Left forelimb (tissue), 1 donor: ENCODE measurements at regions not wholly inside any gene's neighbourhood (a gene's known extent, or its start where the extent isn't known, plus 50 kb on each side); places are given as distances from the start of the nearest gene placed in this dataset.
"Not testable (repeated sequence)": the region's sequence is repeated elsewhere in the genome, so short reads cannot be mapped to it uniquely, and the experiment has no call there.

Experiments used
- DNase-seq: peaks from one replicate; pipeline ENCODE4 v3.0.0-alpha.2; 2018; ENCODE audit warnings: low spot score

DNA sequence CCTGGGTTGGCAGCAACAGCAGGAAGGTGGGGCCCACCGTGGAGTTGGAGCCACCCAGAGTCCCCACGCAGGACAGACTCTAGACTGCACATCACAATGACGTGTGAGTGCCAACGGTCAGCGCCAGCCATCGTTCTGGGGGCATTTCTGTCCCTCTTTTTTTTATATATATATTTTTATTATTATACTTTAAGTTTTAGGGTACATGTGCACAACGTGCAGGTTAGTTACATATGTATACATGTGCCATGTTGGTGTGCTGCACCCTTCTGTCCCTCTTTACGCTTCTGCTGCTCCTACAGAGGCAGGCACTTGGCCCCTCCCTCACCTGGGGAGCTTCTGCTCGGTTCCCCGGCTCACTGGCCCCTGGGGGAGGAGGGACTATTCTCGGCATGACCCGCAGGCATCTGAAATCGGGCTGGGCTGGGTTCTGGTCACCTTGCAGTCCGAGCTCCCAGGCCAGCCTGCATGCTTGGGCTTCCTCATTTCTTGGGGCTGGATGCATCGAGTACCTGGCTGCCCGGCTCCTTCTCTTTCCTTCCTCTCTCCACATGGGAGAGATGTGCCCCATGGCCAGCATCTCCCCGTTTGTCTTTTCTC is 787.4 kb downstream of the TBC1D22A start:
- DNase-seq = no peak

DNA sequence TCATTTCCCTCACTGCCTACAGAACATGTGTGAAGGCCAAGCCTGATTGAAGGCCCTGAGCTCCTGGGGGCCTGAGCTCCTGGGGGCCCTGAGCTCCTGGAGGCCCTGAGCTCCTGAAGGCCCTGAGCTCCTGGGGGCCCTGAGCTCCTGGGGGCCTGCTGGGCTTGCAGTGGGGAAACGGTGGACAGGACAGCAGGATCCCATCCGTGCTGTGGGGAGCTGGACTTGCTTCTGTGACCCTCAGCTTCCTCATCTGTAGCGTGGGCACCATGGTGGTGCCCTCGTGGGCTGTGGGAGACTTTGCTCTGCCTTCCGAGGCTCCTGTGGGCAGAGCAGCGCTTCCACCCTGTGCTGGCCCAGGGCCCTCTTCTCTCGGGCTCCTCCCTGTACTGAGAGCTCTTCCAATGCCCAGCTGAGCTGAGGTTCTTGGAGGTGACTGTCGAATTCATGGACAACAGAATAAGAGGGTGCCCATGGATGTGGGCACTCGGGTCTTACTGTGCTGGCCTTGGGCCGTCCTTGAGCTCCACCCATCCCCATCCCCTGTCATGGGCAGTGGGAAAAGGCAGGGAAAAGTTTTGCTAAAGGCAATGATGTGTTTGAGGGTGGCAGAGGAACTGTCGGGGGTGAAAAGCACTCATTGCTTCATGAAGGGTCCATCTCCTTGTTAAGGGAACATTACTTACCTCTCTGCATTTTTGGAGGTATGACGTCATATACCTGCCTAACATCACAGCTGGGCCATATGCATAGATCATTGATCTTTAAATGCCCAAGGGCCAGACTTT is 786.7 kb downstream of the TBC1D22A start:
- no peak for DNase-seq

DNA sequence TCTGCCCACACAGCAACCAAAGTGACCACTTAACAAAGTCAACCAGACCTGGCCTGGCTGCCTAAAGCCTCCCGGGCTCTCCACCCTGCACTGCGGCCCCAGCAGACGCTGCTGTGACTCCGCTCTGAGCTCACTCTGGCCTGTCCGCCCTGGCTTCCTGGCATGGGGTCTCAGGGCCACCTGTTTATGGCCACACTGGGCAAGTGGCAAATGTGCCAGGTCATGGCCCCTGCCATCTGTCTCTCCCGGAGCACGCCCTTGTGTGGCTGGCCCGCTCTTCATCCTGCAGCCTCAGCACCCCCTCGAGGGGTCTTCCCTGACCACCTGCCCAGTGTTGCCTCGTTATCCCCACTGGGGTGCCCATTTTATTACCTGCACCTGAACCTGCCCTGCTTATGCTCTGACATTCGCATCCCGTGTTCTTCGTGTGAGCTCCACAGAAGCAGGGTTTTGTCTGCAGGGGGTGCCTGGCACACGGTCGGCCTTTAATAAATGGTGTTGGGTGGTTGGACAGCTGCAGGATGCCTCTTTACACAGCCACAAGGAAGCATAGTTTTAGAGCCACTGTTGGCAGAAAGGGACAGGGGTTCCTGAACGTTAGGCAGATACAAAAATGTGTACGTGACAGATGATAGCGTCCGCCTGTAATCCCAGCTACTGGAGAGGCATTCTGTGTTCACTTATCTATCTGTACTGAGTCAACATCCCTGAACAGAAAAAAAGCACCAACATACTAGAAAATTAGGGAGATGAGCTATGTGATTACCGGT is 785.6 kb downstream of the TBC1D22A start:
- DNase-seq = no peak

DNA sequence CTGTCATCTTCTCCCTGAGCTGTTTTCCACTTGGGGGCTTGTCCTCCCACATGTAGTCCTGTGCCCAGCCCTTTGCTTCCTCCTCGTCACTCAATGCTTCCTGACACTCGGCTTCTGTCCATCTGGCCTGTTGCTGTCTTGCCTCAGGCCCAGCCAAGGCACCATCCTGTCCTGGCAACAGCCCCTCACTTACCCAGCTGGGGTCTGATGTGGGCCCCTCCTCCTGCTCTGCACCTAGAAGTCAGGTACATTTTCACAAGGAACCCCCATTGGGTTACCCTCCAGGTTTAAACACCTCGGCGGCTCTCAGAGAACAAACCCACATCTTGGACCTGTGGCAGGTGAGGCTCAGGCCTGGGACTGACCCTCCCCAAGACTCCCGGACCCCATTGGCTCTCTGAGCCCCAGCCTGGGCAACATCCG is 784.8 kb downstream of the TBC1D22A start:
- no peak for DNase-seq

DNA sequence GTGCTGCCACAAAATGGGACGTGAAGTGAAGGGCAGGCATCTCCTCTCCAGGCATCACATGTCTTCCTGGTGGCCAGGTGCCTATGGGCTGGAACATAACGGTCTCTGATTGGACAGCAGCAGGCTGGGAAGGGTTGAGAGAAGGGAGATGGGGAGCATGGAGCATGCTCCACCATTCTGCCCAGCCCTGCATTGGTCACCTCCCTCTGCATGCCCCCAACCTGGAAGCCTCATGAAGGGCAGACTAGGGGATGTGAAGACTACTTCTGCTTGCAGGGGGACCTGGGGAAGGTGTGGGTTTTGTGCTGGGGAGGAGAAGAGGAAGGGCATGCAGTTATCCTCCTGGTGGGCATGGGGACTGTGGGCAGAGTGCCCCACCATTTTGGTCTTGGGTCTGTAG is 782.2 kb downstream of the TBC1D22A start:
- DNase-seq = no peak

DNA sequence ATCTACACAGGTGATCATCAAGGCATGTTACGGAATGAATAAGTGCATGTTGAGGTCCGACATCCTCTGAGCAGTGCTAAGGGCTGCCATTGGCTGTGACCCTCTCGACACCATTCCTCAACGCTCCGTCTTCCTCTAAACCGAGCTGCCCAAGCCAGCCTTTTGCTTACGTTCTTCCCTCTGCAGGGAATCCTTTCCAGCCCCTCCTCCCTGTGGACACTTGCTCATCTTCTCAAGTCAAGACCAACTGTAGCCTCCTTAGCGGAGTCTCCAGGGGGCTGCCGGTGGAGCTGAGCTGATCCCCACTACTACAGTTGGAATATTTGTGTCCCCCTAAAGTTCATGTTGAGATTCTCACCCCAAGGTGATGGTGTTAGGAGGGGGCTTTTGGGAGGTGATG is 781.0 kb downstream of the TBC1D22A start:
- no peak for DNase-seq

DNA sequence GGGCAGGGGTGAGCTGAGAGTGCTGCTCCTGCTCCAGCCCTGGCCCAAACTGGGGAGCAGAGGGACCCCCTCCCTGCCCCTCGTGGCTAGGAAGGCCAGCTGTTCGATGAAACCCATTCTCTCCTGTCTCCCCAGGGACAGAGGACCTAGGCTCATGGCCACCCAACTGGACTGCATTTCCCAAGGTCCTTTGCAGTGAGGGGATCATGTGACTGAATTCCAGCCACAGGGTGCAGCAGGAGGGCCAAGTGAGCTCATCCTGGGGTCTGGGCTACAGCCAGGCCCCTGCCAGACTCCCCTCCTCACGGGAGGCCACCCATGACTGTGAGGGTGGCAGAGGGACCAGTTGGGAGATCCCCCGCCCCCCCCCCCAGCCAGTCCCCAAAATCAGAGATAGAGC is 777.6 kb downstream of the TBC1D22A start:
- no peak for DNase-seq

DNA sequence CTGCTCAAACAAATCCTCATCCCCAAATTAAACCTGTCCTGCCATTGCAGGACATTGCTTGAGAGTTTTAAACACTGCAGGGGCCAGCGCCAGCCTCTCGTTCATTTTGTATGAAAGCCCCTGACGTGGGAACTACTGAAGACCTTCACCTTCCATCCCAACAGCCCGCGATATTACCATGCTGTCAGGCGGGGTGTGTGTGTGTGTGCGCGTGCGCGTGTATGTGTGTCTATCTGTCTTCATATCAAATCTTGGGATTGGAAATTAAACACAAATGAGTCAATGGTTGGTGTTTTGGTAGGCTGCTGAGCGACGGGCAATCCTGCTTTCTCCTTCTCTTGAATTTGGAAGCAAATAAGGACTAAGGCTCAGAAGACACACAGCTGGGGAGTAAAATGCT is 776.9 kb downstream of the TBC1D22A start:
- no peak for DNase-seq

DNA sequence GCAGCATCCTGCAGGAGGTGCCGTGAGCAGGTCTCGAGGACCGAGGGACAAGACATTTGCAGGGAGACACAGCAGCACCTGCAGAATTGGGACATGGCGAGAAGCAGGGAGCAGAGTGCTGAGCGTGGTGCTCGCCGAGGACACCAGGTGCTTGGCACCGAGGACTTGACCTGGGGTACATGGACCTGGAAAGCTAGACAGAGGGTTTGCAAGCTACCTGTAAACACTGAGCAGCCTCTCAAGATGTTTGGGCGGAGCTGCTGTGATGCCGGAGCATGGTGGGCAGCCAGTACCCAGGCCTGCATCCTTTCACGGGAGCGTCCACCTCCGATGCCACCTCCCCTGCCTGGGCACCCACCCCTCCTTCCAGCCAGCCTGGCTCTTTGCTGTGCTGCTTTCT is 773.2 kb downstream of the TBC1D22A start:
- DNase-seq = no peak

DNA sequence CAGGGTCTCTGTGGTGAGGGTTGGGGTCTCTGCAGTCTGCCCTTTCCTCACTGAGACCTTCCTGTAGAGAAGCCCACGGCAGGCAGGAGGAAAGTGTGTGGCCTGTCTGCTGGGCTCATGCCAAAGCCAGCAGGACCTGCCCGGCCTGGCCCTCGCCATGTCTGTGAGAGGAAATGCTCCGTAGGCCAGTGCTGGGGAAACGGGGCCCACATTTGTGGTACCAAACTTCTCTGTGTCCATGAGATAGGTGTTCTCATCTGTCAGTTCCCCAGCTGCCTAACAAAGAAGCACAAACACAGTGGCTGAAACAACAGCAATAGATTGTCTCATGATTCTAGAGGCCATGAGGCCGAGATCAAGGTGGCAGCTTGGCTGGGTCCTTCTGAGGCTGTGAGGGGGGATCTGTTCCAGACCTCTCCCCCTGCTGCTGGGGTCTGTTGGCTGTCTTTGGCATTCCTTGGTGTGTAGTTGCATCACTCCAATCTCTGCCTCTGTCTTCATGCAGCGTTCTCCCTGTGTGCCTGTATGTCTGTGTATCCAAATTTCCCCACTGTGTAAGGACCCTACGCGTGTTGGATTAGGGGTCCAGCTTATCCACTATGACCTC is 772.5 kb downstream of the TBC1D22A start:
- DNase-seq = no peak

DNA sequence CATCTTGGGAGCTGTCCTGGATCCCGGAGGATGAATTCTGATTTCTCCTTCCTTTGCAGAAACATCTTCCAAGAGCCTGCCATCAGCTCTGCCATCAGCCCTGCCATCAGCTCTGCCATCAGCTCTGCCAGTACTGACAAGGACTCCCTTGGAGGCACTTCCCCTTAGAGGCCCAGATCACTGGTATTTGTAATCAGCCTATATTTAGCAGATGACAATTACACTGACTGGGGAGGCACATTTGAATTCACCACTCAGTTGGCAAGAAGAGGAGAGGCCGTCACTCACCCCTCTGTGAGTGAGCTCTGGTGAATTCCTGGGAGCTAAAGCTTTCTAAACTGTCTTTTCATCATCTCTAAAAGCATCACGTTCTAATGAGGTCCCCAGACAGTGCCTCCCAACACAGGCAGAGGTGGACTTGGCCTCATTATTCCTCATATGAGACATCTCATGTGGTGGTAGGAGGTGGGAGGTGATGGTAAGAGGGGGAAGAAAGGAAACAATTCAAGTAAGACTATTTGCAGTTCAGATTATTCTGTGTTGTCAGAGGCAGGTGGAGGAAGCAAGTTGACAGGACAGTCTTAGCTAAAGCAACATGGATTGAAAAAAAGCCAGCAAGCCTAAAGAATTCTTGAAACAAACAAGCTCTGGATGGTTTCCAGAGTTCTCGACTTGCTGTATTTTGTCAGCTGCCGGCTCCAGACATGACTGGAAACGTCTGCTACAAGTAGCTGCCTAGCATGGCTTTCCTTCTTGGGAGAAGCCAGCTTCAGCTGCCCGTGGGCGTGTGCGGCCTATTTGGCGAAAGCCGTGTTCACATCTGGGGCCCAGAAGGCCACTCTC is 771.7 kb downstream of the TBC1D22A start:
- no peak for DNase-seq

DNA sequence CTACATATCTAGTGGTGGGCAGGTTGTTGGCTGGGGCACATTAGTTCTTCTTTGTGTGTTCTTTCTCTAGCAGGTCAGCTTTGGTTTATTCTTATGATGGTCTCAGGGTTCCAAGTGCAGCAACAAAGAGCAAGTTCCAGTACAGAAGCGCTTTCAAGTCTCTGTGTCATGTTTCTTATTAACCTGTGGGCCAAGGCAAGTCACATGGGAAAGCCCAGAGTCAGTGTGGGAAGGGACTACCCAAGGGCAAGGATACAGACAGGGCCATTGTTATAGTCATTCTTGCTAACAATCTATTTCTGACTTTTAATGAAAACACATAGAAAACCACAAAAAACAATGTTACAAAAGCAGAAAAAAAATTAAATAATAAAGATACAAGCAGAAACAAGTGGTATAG is 754.6 kb downstream of the TBC1D22A start:
- DNase-seq = no peak

DNA sequence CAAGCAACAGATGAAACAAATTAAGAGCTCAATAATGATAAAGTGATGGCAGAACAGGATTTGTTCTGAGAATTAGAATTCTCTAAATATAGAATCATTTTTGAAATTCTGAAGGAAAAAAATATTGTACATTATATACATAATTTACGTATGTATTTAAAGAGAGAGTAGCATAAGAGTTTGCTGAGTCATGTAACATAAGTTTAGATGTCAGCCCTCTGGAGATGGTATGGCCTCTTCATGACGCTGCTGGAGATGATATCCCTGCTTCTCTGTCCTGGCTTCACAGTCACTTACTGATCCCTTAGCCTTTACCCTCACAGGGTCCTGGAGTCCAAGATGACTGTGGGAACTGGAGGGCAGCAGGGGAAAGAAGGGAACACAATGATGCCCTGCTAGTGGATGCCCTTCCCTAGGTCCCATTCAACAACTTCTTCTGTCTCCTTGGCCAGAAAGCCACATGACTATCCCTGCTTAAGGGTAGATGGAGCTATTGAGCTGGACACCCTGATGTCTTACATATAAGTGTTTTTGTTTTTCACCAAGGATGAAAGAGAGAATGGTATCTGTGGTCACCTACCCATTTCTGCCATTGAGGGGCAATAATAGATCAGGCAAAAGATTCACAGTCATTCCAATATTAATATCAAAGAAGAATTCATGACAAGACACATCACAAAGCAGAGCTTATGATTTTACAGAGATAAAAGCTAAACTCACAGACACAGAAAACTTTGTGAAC is 753.1 kb downstream of the TBC1D22A start:
- DNase-seq = no peak

DNA sequence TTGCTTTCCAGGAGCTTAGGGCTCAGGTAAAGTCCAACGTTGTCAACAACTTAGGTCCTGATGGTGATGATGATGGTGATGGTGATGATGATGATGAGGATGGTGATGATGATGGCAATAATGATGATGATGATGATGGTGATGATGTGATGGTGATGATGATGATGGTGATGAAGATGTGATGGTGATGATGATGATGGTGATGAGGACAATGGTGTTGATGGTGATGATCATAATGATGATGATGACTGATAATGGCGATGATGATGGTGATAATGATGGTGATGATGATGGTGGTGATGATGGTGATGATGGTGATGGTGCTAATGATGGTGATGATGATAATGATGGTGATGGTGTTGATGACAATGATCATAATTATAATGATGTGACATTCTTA is 750.2 kb downstream of the TBC1D22A start:
- no peak for DNase-seq

DNA sequence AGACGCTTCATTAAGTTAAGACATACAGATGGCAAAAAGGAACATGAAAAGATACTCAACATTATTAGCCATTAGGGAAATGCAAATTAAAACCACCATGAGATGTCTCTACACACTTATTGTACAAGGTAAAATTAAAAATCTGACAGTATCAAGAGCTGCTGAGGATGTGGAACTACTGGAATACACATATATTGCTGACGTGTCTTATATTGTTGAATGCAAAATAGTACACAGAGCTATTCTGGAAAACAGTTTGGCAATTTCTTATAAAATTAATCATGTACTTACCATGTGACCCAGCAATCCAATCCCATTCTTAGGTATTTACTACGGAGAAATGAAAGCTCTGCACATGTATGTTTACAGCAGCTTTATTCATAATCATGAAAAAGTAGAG is 742.5 kb downstream of the TBC1D22A start:
- no peak for DNase-seq

DNA sequence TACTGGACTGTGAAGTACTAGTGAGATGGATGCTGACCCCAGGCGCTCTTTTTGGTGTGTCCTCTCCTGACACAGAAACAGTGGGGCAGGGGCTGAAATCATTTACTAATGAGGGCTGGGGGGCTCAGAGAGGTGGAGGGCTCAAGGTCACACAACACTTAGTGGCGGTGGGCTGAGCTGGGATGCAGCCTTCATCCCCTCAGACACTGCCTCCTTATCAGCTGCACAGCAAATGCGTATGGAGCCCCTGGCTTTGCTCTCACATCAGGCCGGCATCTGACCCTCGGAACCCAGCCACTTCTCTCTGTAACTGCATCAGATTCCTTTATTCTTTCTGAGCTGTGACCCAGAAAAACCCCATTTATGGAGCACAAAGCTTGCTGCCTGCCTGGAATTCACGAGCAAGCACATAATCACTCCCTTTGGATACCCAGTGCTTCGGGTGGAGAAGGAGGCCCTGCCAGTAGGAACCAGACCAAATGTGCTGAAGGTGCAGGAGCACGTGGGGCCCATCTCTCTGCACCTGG is 736.6 kb downstream of the TBC1D22A start:
- no peak for DNase-seq

DNA sequence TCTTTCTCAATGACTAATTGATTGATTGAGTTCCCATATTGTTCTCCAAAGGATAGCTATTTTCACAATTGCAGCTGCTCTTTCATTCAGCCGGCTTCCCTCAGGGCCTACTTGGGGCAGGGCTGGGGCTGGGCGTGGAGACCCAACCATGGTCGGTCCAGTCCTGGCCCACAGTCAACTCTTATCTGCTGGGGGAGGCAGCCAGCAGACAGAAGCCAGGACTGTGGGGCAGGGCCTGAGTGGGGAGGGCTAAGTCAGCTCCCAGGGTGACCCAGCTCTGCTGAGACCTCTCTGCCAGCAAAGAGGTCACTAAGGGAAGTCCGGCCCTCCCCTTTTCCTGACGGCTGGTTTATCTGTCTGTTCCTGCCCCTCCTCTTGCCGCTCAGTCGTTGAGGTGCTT is 735.2 kb downstream of the TBC1D22A start:
- DNase-seq = no peak

DNA sequence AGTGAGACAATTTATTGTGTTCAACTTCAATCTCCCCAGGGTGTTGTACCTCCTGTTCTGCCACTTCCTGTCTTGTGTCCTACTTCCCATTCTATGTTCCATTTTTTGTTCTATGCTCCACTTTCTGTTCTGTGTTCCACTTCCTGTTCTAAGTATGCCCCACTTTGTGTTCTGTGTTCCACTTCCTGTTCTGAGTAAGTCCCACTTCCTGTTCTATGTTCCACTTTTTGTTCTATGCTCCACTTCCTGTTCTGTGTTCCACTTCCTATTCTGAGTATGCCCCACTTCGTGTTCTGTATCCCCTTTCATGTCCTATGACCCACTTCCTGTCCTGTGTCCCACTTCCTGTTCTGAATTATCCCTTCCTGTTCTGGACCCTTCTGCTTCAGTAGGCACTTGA is 732.7 kb downstream of the TBC1D22A start:
- no peak for DNase-seq

DNA sequence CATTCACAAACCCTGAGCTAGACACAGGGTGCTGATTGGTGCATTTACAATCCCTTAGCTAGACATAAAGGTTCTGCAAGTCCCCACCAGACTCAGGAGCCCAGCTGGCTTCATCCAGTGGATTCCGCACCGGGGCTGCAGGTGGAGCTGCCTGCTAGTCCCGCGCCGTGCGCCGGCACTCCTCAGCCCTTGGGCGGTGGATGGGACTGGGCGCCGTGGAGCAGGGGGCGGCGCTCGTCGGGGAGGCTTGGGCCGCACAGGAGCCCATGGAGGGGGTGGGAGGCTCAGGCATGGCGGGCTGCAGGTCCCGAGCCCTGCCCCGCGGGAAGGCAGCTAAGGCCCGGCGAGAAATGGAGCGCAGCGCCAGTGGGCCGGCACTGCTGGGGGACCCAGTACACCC is 725.7 kb downstream of the TBC1D22A start:
- not testable (repeated sequence) for DNase-seq

DNA sequence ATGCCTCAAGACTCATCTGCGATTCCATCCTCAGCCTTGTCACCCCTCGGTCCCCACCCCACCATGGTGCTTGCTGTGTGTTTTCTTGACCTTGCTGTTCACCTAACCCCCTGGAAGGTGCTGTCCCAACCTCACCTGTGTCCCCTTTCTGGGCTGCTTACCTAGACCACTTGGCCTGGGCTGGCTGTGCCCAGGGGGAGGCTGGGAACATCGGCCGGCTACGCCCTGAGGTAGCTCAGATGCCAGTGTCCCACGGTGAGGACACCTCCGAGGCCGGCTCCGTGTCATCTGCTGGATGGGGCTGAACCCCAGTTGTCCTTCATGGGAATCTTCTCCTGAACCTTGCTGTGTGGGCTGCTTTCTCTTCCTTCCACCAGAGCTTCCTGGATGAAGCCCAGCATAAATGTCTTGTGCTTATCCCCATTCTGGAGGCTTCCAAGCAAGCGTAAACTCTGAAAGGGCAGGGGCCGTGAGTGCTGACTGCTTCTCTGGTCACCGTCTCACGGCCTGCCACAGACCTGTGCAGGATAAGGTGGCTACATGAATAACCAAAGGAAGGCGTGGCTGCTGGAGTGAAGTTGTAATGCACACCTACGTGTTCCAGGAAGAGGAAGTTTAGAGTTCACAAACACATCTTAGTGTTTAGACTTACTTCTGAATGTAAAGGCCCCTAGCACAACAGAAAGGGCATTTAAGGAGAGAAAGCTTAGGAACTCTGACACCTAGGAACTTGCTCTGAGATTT is 724.3 kb downstream of the TBC1D22A start:
- no peak for DNase-seq
